ENCODE measurements at regions not wholly inside any gene's neighbourhood (a gene's known extent, or its start where the extent isn't known, plus 50 kb on each side); places are given as distances from the start of the nearest gene placed in this dataset.
"Not testable (repeated sequence)": the region's sequence is repeated elsewhere in the genome, so short reads cannot be mapped to it uniquely, and the experiment has no call there.

DNA sequence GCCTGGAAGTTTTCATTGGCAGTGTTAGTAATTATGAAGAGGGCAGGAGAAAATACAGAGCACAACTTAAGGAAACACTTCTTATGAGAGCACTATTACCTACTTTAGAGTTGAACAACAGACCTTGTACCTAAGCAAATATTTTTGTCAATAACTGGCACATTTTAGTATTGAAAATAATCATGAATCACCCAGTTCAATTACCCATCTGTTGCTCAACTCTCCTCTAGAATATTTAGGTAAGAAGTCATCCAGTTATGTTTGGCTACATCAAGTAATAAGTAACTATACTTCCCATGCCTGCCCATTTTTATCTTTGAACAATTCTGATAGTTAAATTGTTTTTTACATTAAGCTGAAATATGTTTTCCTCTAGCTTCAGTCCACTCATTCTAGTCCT, 893.4 kb downstream of the DIAPH3 start:
- no peak for DNase-seq

- DNase-seq, result no peak
These were observed 888.6 kb downstream of the DIAPH3 start for GRCh38 chr13:59274958-59275727.

- DNase-seq, result no peak
These were observed 887.3 kb downstream of the DIAPH3 start for GRCh38 chr13:59276436-59276835.

DNA sequence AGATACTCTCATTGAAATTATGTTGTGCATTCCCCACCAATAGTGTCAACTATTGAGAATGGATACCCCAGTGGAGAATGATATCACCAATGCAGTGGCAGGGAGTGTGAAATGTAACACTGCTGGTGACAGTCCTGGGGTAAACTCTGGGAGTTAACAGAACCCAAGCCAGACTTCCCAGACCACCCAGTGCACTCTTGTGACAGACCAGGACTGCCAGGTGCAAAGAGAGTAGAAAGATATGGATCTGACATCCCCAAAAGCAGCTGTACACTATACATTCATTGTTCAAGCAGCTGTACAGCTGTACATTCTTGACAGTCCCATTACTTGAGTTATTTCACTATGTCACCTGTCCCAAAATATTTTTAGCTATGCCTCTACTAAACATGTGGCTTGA, 886.6 kb downstream of the DIAPH3 start:
- no peak for DNase-seq

- no peak for DNase-seq
These were observed 884.7 kb downstream of the DIAPH3 start for GRCh38 chr13:59279028-59279427.

GRCh38 chr13:59279576-59279975, 884.2 kb downstream of the DIAPH3 start:
- no peak for DNase-seq

DNA sequence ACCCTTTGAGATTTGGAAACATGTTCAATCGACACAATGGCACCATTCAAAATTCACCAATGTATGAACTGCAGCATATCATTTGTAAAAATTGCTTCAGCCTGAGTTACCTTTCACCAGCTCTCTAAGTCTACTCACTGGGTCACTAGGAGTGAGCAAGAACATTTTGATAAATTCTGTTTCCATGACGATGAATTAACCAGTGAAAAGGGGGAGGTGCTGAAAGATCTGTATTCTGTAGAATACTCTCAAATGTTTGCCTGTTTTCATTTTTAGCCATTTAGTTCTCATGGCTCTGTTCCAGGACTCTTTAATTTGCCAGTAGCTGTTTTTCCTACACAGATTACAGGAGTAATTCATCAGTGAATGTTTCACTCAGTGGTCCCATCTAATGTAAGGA, 883.4 kb downstream of the DIAPH3 start:
- no peak for DNase-seq

GRCh38 chr13:59281453-59281852, 882.3 kb downstream of the DIAPH3 start:
- DNase-seq, result no peak

GRCh38 chr13:59292240-59292639, 871.5 kb downstream of the DIAPH3 start:
- not testable (repeated sequence) for DNase-seq

- DNase-seq, result no peak
These were observed 864.1 kb downstream of the DIAPH3 start for GRCh38 chr13:59299584-59299983.

DNA sequence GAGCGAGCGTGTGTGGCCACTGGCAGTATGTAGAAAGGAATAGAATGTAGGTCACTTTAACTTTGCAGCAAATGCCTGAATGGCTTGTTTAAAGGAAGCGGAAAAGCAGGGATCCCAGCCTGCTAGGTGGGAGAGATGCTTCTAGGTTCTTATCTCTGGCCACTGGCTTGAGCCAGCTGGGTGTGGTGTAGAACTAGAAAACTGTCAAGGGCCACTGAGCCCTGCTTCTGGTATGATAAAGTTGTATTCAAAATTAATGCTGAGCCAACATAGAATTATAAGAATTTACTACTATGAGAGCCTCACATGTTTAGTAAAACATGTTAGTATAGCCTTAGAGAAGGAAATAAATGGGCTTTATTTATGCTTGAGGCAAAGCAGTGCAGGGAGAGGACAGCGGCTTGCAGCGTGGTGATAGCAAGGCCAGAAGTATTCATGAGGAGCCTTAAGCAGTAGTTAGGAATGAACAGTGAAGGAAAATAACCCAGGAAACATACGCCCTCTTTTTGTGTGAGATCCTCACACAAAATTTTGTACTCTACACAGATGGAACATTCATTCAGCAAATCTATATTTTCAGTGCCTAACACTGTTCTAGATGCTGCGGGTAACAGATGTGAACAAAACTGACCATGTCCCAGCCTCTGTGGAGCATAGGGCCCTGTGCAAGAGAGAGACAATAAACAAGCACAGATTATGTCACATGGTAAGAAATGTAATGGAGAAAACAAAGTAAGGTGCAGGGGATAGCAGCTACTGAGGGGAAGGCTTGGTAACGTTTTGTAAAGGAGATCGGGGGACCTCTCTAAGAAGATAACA, 863.2 kb downstream of the DIAPH3 start:
- no peak for DNase-seq

GRCh38 chr13:59301174-59301567, 862.6 kb downstream of the DIAPH3 start:
- DNase-seq, result no peak

DNA sequence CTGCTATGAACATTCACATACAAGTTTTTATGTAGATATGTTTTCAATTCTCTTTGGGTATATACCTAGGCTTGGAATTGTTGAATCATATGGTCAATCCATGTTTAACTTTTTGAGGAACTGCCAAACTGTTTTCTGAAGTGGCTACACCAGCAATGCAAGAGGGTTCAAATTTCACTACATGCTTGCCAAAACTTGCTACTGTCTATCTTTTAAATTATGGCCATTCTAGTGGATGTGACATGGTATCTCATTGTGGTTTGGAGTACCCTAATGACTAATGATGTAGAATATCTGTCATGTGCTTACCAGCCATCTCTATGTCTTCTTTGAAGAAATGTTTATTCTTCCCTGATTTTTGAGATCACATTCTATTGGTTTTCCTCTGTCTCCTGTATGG, 860.3 kb downstream of the DIAPH3 start:
- no peak for DNase-seq

GRCh38 chr13:59304596-59304995, 859.1 kb downstream of the DIAPH3 start:
- DNase-seq, result no peak

- no peak for DNase-seq
These were observed 857.8 kb downstream of the DIAPH3 start for GRCh38 chr13:59305896-59306295.

- DNase-seq, result no peak
These were observed 851.0 kb downstream of the DIAPH3 start for GRCh38 chr13:59312776-59313175.

GRCh38 chr13:59318320-59318930, 845.3 kb downstream of the DIAPH3 start:
- DNase-seq, result peak; percentile 63

GRCh38 chr13:59319276-59319675, 844.5 kb downstream of the DIAPH3 start:
- no peak for DNase-seq

- no peak for DNase-seq
These were observed 843.7 kb downstream of the DIAPH3 start for GRCh38 chr13:59320021-59320420.

DNA sequence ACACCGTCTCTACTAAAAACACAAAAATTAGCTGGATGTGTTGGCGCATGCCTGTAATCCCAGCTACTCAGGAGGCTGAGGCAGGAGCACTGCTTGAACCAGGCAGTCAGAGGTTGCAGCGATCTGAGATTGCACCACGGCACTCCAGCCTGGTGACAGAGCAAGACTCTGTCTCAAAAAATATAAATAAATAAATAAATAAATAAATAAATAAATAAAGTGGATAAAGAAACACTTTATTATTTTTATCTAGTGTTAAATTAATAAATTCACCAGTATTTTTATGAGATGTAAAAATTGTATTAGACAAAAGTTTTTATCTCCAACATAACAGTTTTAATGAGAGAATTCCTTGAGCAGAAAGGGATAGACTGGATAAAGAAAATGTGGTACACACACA, 839.3 kb downstream of the DIAPH3 start:
- DNase-seq, result not testable (repeated sequence)

GRCh38 chr13:59326717-59327116, 837.0 kb downstream of the DIAPH3 start:
- DNase-seq, result no peak

- no peak for DNase-seq
These were observed 833.0 kb downstream of the DIAPH3 start for GRCh38 chr13:59330764-59331163.

GRCh38 chr13:59332966-59333365, 830.8 kb downstream of the DIAPH3 start:
- DNase-seq, result no peak

GRCh38 chr13:59337070-59337469, 826.7 kb downstream of the DIAPH3 start:
- no peak for DNase-seq
